ENCODE measurements at regions not wholly inside any gene's neighbourhood (a gene's known extent, or its start where the extent isn't known, plus 50 kb on each side); places are given as distances from the start of the nearest gene placed in this dataset.

DNA sequence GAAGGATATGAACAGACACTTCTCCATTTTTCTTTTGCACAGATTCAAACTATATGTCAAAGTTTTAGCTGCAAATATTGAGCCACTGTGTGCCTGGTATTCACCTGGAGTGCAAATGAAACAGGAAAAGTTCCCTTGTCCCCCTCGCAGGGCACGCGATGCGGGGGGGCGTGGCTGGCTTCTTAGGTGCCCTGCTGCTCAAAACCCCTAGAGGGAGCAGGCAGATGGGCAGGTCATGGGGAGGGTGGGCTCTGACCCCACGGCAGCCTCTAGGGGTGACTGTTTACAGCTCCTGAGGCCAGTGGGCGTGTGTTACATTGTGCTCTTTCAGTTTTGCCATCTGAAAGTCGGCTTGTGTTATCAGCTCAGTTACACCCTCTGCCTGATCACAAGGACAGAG is 931.2 kb upstream of the B3GALT2 start:
- Histone ChIP-seq H3K4me2 (ENCODE audit: insufficient read depth, low read length) (no peak overlapping the region), H3K4me3 (ENCODE audit: low read depth in 1 of 2, low read length in 2 of 2) (no peak overlapping the region), H3K27me3 (ENCODE audit: insufficient read depth, low read length, poor library complexity) (no peaks in the 10 kb centered on the region), H3K9me3 (ENCODE audit: insufficient read depth, low read length, severe bottlenecking) (no peaks in the 10 kb centered on the region), H3K4me1 (ENCODE audit: insufficient read depth, low read length) (no peaks in the 10 kb centered on the region), H3K9ac (ENCODE audit: low read depth, low read length) (no peak overlapping the region), H3K36me3 (ENCODE audit: insufficient read depth, low read length) (no peaks in the 10 kb centered on the region), H3K79me2 (ENCODE audit: insufficient read depth, low read length) (no peaks in the 10 kb centered on the region), H3K27ac (ENCODE audit: low read length) (no peak overlapping the region), H4K20me1 (ENCODE audit: insufficient read depth, low read length) (no peaks in the 10 kb centered on the region), H2AFZ (ENCODE audit: low read depth, low read length) (no peak overlapping the region)
- DNase-seq (no peak), ATAC-seq (ENCODE audit: insufficient read depth, low read depth) (no peak)
- TF ChIP-seq, protein P1, sequence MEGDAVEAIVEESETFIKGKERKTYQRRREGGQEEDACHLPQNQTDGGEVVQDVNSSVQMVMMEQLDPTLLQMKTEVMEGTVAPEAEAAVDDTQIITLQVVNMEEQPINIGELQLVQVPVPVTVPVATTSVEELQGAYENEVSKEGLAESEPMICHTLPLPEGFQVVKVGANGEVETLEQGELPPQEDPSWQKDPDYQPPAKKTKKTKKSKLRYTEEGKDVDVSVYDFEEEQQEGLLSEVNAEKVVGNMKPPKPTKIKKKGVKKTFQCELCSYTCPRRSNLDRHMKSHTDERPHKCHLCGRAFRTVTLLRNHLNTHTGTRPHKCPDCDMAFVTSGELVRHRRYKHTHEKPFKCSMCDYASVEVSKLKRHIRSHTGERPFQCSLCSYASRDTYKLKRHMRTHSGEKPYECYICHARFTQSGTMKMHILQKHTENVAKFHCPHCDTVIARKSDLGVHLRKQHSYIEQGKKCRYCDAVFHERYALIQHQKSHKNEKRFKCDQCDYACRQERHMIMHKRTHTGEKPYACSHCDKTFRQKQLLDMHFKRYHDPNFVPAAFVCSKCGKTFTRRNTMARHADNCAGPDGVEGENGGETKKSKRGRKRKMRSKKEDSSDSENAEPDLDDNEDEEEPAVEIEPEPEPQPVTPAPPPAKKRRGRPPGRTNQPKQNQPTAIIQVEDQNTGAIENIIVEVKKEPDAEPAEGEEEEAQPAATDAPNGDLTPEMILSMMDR (IDR thresholded peaks at IDR 0.05; ENCODE audit: borderline replicate concordance, extremely low read depth, low read length, poor library complexity, severe bottlenecking): peak; percentile 23
- TF ChIP-seq EZH2 (IDR thresholded peaks at IDR 0.05; ENCODE audit: borderline replicate concordance, low read depth, low read length, severe bottlenecking): no peak

DNA sequence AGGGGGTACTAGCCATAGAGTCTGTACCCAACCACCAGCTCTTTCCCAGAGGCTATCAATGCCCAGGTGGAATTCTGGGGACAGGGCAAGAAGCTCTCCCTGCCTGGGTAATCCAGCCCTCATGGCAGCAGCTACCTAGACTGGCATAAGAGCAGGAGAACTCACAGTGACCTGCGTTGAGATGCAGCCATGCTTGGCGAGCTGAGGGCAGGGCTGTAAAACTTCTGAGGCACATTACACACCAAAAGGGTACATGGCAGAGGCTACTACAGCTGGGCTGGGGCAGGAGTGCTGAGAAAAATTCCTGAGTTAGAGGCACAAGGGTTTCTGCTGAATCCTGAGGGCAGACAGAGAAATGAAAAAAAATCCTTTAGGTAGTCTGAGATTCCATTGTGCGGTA is 927.9 kb upstream of the B3GALT2 start:
- H3K9ac ChIP-seq (ENCODE audit: low read depth, low read length): no peak overlapping the region
- H3K36me3 ChIP-seq (ENCODE audit: insufficient read depth, low read length): no peaks in the 10 kb centered on the region
- H3K27ac ChIP-seq (ENCODE audit: low read length): no peak overlapping the region
- no peak overlapping the region for H3K4me2 ChIP-seq (ENCODE audit: insufficient read depth, low read length)
- no peaks in the 10 kb centered on the region for H3K4me1 ChIP-seq (ENCODE audit: insufficient read depth, low read length)
- no peak for DNase-seq
- H3K9me3 ChIP-seq (ENCODE audit: insufficient read depth, low read length, severe bottlenecking): no peaks in the 10 kb centered on the region
- H3K27me3 ChIP-seq (ENCODE audit: insufficient read depth, low read length, poor library complexity): no peaks in the 10 kb centered on the region
- no peak for TF ChIP-seq EZH2 (IDR thresholded peaks at IDR 0.05; ENCODE audit: borderline replicate concordance, low read depth, low read length, severe bottlenecking)
- TF ChIP-seq, protein P1 (IDR thresholded peaks at IDR 0.05; ENCODE audit: borderline replicate concordance, extremely low read depth, low read length, poor library complexity, severe bottlenecking): no peak
- no peak overlapping the region for H3K4me3 ChIP-seq (ENCODE audit: low read depth in 1 of 2, low read length in 2 of 2)
- H3K79me2 ChIP-seq (ENCODE audit: insufficient read depth, low read length): no peaks in the 10 kb centered on the region
- no peak overlapping the region for H2AFZ ChIP-seq (ENCODE audit: low read depth, low read length)
- H4K20me1 ChIP-seq (ENCODE audit: insufficient read depth, low read length): no peaks in the 10 kb centered on the region
- no peak for ATAC-seq (ENCODE audit: insufficient read depth, low read depth)

DNA sequence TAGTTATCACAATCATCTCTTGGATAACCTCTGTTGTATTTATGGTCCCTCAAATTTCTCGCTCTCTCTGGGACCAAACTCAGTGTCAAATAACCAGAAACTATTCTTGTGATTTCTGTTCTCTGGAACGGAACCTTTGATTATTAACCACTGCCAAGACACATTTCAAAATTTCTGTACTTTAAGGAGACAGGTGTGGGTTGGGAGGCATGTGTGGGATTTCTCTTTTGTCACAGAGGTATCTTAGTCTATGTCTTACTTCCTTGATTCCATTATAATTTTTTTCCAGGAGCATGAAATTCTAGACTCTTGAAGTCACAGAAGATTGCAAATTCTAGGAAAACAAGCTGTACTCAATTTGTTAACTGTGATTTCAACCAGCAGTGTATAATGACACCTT is 919.0 kb upstream of the B3GALT2 start:
- no peak for DNase-seq
- Histone ChIP-seq H3K9me3 (ENCODE audit: insufficient read depth, low read length, severe bottlenecking) (no peaks in the 10 kb centered on the region), H3K4me1 (ENCODE audit: insufficient read depth, low read length) (no peaks in the 10 kb centered on the region), H2AFZ (ENCODE audit: low read depth, low read length) (no peak overlapping the region), H3K4me2 (ENCODE audit: insufficient read depth, low read length) (no peak overlapping the region), H3K36me3 (ENCODE audit: insufficient read depth, low read length) (no peaks in the 10 kb centered on the region), H4K20me1 (ENCODE audit: insufficient read depth, low read length) (no peaks in the 10 kb centered on the region), H3K79me2 (ENCODE audit: insufficient read depth, low read length) (no peaks in the 10 kb centered on the region), H3K4me3 (ENCODE audit: low read depth in 1 of 2, low read length in 2 of 2) (no peak overlapping the region), H3K27me3 (ENCODE audit: insufficient read depth, low read length, poor library complexity) (no peaks in the 10 kb centered on the region), H3K9ac (ENCODE audit: low read depth, low read length) (no peak overlapping the region), H3K27ac (ENCODE audit: low read length) (no peak overlapping the region)
- ATAC-seq (ENCODE audit: insufficient read depth, low read depth): no peak
- no peak for TF ChIP-seq EZH2 (IDR thresholded peaks at IDR 0.05; ENCODE audit: borderline replicate concordance, low read depth, low read length, severe bottlenecking)
- TF ChIP-seq, protein P1 (IDR thresholded peaks at IDR 0.05; ENCODE audit: borderline replicate concordance, extremely low read depth, low read length, poor library complexity, severe bottlenecking): no peak
